Activated T-cell treated with anti-CD3 and anti-CD28 coated beads, Interleukin-2, amount 50 U/mL, for 48 hours (primary cell): ENCODE measurements at regions not wholly inside any gene's neighbourhood (a gene's known extent, or its start where the extent isn't known, plus 50 kb on each side); places are given as distances from the start of the nearest gene placed in this dataset.
A peak's percentile ranks its signal among the peaks of the same experiment; 100 is the strongest.
"Not testable (repeated sequence)": the region's sequence is repeated elsewhere in the genome, so short reads cannot be mapped to it uniquely, and the experiment has no call there.

Source experiments
- DNase-seq, 2 experiments: peaks; one replicate each; pipeline ENCODE4 v3.0.0-alpha.2; 2020

DNA sequence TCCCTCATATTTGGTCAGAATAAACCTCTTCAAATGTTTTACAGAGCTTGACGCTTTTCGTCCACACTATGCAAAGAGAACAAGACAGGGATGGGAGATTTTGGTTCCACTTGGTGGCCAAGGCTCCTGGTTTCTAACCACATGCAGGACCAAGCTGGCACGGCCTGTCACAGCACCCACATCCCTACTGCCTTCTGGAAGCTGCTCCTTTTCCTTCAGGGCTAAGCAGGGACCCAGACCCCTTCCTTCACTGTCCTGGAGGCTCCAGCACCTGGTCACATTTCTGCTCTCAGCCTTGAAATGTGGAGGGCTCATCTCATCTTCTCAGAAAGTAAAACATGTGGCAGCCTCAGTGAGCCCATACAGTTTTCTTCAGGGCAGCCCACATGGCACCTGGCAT lies 50.4 kb upstream of the ARHGEF7 start:
- DNase-seq = no peak

GRCh38 chr13:111062966-111063365 lies 52.1 kb upstream of the ARHGEF7 start:
- no peak for DNase-seq

GRCh38 chr13:111062305-111062704 lies 52.8 kb upstream of the ARHGEF7 start:
- no peak for DNase-seq

- no peak for DNase-seq
Observed at GRCh38 chr13:111061358-111062045, 53.6 kb upstream of the ARHGEF7 start.

DNA sequence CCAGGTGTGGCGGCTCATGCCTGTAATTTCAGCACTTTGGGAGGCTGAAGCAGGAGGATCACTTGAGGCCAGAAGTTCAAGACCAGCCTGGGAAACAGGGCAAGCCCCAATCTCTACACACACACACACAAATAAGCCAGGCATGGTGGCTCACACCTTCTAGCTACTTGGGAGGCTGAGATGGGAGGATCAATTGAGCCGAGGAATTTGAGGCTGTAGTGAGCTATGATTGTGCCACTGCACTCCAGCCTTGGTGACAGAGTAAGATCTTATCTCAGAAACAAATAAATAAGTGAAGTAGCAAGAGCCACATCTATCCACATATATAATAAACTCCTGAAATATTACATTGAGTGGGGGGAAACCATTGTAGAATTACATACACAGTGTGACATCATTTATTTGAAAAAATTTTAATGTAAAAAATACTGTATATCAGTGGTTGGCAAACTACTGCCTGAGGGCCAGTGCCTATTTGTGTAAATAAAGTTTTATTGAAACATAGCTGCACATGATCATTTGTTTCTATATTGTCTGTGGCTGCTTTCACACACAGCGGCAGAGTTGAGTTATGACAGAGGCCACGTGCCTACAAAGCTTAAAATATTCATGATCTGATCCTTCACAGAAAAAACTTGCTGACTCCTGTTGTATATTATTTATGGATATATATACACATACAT lies 54.7 kb upstream of the ARHGEF7 start:
- DNase-seq = no peak

DNA sequence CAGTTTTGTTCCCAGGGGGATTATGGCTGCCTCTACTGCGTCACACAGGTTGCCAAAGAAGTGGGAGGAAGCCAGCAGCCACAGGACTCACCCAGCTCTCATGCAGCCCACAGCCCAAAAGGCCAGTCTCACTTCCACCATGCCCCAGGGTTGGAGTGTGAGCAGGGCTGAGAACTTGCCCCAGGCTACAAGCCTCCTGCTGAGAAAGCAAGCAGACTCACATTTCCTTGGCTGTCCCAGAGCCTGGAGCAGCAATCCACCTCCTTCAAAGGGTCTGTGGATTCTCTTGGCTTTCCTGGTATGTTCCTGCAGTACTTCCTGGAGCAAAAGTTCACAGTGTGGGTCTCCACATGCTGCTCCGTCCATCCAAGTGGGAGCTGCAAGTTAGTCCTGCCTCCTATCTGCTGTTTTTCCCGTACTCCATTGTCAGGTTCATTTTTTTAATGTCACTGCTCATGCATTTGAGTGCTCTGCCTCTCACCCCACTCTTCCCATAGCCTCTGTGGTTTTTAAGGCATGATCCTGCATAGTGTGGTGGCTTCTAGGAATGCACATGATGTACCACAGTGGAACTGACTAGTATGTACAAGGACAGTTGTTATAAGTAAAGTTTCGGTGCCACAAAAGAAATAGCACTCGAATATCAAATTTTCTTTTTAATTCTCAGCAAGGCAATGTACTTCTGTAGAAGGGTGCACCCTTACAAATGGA lies 56.2 kb upstream of the ARHGEF7 start:
- no peak for DNase-seq

- not testable (repeated sequence) for DNase-seq
Observed at GRCh38 chr13:111058339-111058738, 56.8 kb upstream of the ARHGEF7 start.

DNA sequence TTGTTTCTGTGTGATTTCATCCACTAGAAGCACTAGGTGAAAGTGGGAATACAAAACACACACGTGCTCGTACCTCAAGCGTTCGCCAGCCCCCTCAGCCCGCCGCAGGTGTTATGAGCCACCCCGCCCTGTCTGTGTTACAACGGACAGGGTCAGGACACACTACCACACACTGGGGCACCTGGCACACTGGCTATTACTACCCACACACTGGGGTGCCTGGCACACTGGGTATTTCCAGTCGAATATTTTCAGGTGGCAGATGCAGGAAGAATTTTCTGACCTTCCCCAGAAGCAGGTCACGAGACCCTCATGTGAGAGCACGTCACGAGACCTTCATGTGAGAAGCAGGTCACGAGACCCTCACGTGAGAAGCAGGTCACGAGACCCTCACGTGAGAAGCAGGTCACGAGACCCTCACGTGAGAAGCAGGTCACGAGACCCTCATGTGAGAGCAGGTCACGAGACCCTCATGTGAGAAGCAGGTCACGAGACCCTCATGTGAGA lies 63.3 kb upstream of the ARHGEF7 start:
- not testable (repeated sequence) for DNase-seq

- DNase-seq = no peak
Observed at GRCh38 chr13:111051041-111051725, 63.9 kb upstream of the ARHGEF7 start.

- no peak for DNase-seq
Observed at GRCh38 chr13:111050539-111050879, 64.6 kb upstream of the ARHGEF7 start.

DNA sequence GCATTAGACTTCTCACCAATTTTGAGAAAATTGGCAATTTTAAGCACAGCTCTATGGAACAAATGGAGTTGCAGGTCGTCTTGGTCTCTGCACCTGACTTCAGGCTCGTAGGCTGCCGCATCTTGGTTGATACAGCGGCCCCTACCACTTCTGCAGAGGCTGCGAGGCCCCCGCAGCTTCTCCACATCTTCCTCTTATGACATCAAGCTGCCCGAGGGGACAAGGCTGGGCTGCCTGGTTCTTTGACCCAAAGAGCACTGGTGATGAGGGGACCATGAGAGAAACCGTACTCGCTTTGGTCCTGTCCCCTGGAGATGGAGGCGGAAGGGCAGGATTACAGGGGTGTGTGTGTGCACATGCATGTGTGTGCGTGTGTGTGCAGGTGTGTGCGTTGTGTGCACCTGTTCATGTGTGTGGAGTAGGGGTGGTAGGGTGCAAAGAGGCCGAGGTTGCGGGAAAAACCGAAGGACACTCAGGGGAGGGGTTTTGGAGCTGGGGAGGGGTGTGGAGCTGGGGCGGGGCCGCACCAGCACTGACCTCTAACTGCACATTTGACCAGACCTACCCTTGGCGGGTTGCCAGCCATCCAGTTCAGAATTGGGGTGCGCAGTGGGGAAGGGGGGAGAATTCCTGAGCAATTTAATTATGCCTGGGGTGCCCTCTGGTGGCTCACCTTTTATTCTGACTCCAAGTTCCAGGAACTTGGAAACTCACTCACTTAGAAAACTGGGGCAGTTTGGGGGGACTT lies 65.1 kb upstream of the ARHGEF7 start:
- DNase-seq = peak in 1 of 2 experiments; percentile 29

DNA sequence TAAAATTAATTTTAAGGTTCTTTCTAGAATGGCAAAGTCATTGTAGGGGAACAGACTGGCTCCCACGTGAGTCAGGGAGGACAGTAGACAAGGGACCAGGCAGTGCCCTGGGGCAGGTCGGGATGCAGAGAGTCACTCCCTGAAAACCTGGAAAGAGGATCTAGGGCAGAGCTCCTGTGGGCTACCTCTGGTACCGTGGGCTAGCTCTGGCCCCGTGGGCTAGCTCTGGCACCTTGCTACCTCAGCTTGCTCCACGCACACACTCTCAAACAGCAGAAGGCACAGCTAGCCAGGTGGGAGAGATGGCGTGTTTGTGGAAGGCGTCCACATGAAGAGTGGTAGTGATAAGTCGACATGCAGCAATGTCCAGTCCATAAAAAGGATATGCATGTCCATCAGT lies 66.7 kb upstream of the ARHGEF7 start:
- DNase-seq = no peak

DNA sequence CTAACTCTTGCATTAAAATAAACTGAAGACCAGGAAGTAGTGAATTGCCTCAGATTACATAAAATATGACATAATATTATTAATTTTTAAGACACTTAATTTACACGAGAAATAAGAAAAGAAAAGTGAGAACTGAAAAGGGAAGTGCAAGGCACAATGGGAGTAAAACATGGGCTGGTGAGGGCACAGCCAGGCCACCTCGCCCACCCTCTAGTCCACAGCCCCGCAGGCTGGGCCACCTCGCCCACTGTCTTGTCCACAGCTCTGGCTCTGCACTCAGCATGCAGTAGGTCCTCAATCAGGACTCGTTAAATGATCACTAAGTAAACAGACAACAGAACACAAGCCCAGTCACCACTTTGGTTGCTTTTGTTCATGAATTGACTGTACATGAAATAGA lies 67.8 kb upstream of the ARHGEF7 start:
- DNase-seq = no peak

- no peak for DNase-seq
Observed at GRCh38 chr13:111046590-111047141, 68.4 kb upstream of the ARHGEF7 start.

GRCh38 chr13:111045170-111045569 lies 69.9 kb upstream of the ARHGEF7 start:
- no peak for DNase-seq

GRCh38 chr13:111044087-111044830 lies 70.9 kb upstream of the ARHGEF7 start:
- no peak for DNase-seq

DNA sequence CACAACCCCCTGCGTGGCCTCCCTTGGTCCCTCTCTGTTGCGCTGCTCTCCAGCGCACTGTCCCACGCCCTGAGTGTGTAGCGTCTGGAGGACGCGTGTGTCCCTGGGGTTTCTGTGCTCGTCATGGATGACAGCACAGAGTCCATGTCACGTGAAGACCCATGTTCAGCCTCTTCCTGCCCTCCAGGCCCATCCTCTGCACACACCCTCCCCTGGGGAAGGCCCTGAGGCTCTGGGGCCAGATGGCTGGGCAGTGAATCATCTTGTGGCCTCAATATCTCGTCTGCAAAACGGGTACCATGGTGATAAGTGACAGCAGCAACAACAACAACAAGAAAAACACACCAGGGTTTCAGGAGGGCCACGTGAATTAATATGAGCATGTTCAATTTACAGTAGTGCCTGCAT lies 71.5 kb upstream of the ARHGEF7 start:
- no peak for DNase-seq

DNA sequence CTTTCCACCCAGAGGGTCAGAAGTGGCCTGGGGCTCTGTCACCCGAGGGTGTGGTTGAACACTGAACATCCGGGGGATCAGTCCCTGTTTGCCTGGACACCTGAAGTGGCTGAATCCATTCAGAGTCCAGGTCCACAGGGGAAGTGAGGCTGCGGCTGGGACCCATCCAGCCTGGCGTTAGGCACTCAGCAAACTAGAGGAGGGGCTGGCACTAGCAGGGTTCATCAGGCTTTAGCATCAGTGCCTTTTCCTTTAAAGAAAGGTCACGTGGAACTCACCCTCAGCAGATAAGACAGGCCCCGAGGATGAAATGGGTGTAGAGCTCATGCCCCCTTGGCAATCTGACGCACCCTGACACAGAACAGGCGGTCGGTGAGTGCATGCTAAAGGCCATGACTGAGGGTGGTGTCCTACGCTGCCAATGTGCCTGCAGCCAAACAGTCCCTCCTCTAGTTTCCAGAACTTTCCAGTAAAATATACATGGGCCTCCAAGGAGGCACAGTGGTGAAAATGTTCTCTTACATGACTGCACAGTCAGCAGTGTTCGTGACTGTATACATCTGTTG lies 72.4 kb upstream of the ARHGEF7 start:
- no peak for DNase-seq

DNA sequence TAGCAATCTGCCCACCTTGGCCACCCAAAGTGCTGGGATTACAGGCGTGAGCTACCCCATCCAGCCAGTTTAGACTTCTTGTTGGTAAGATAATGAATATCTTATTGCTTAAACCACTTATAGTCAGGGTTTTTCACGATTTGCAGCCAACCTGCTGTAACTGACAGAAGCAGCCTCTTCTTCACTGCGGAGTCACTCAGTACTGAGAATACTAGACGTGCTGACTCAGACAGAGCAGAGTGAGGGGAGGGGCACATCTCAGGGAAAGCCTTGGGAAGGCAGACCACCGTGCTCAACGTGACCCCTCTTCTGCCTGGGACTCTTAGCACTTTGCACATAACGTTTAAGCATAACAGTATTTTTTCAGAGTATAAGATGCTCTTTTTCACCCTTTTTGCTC lies 74.3 kb upstream of the ARHGEF7 start:
- no peak for DNase-seq

DNA sequence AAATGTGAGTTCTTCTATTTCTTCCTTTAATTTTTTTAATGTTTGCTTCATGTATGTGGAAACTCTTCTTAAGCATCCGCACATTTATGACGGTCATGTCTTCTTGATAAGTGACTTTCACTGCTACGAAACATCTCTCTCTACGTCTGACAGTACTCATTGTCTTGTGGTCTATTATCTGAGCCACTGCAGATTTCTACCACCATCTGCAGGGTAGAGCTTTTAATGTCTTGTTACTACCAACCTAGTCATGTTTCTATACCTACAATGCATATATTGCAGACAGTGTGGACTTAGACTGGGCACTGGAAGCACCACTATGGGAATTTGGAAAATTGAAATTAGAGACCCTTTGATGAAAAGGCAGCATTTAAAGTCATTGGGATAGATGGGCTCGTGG lies 75.4 kb upstream of the ARHGEF7 start:
- DNase-seq = no peak

DNA sequence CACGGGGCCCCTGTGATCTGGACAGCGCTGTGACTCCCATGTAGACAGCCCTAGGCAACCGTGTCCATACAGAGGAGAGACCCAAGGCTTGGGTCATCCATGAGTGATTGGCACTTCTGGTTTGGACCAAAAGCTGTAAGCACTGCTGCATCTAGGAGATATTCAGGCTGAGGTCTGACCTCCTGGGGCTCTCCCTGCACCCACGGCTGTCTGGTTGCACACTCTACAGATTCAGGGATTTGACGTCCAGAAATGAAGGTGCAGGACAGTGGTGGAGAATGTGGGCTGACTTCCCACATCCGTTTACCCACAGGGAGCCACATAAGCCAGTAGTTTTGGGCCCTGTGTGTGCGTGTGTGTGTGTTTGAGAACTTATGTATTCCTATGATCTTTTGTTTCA lies 76.2 kb upstream of the ARHGEF7 start:
- DNase-seq = no peak
